HG02870 (cell line): ENCODE measurements at regions not wholly inside any gene's neighbourhood (a gene's known extent, or its start where the extent isn't known, plus 50 kb on each side); places are given as distances from the start of the nearest gene placed in this dataset.

Experiments
- ATAC-seq: cut with Tn5 transposase; IDR thresholded peaks from one replicate; pipeline ENCODE4 v1.9.1; 2021; ENCODE audit warnings: mild to moderate bottlenecking, moderate library complexity; ENCODE audit not compliant: unreplicated experiment

- no peak for ATAC-seq
These were observed 134.8 kb upstream of the ZMIZ1 start for GRCh38 chr10:78933828-78934531.

- no peak for ATAC-seq
These were observed 134.3 kb upstream of the ZMIZ1 start for GRCh38 chr10:78934532-78934898.

- no peak for ATAC-seq
These were observed 133.7 kb upstream of the ZMIZ1 start for GRCh38 chr10:78934994-78935602.

- ATAC-seq = no peak
These were observed 132.9 kb upstream of the ZMIZ1 start for GRCh38 chr10:78935697-78936407.

GRCh38 chr10:78936412-78937342, 132.1 kb upstream of the ZMIZ1 start:
- no peak for ATAC-seq

GRCh38 chr10:78937393-78937792, 131.4 kb upstream of the ZMIZ1 start:
- ATAC-seq = no peak

GRCh38 chr10:78937800-78938694, 130.7 kb upstream of the ZMIZ1 start:
- no peak for ATAC-seq

- ATAC-seq = no peak
These were observed 129.8 kb upstream of the ZMIZ1 start for GRCh38 chr10:78938695-78939672.

GRCh38 chr10:78942091-78942501, 126.7 kb upstream of the ZMIZ1 start:
- ATAC-seq = no peak

GRCh38 chr10:78944723-78945312, 123.9 kb upstream of the ZMIZ1 start:
- ATAC-seq = no peak

GRCh38 chr10:78945838-78946237, 122.9 kb upstream of the ZMIZ1 start:
- no peak for ATAC-seq

GRCh38 chr10:78947226-78947625, 121.5 kb upstream of the ZMIZ1 start:
- no peak for ATAC-seq

GRCh38 chr10:78947733-78948132, 121.0 kb upstream of the ZMIZ1 start:
- ATAC-seq = no peak

GRCh38 chr10:78948621-78949030, 120.1 kb upstream of the ZMIZ1 start:
- no peak for ATAC-seq

GRCh38 chr10:78950656-78951587, 117.8 kb upstream of the ZMIZ1 start:
- no peak for ATAC-seq

GRCh38 chr10:78952030-78952429, 116.7 kb upstream of the ZMIZ1 start:
- ATAC-seq = no peak

- ATAC-seq = no peak
These were observed 116.1 kb upstream of the ZMIZ1 start for GRCh38 chr10:78952686-78953085.
